ENCODE measurements at regions not wholly inside any gene's neighbourhood (a gene's known extent, or its start where the extent isn't known, plus 50 kb on each side); places are given as distances from the start of the nearest gene placed in this dataset.

GRCh38 chr10:124253006-124253405, 159.6 kb upstream of the CHST15 start:
- TF ChIP-seq CTCF (conservative IDR thresholded peaks at IDR 0.05; ENCODE audit: low read depth, low read length) (no peak), EZH2phosphoT487 (IDR thresholded peaks at IDR 0.05; ENCODE audit: borderline replicate concordance, low read length) (no peak), EZH2 (IDR thresholded peaks at IDR 0.05; ENCODE audit: low read length, unreplicated experiment) (no peak)
